ENCODE measurements at regions not wholly inside any gene's neighbourhood (a gene's known extent, or its start where the extent isn't known, plus 50 kb on each side); places are given as distances from the start of the nearest gene placed in this dataset.

GRCh38 chr2:83764447-83765005, 694.6 kb downstream of the SUCLG1 start:
- no peak for DNase-seq (ENCODE audit: low read depth in 2 of 2)
- TF ChIP-seq EZH2 (IDR thresholded peaks at IDR 0.05; ENCODE audit: low read length, missing control alignments) (no peak), CTCF (conservative IDR thresholded peaks at IDR 0.05 in 1 of 2, IDR thresholded peaks at IDR 0.05 in 1 of 2; ENCODE audit: low read depth in 1 of 2, low read length in 2 of 2) (no peak)
- Histone ChIP-seq H3K4me1 (ENCODE audit: control insufficient read depth, extremely low read depth, insufficient read depth, low read length) (no peaks in the 10 kb centered on the region), H3K9ac (ENCODE audit: insufficient read depth, low read length) (no peak overlapping the region), H3K36me3 (ENCODE audit: control insufficient read depth, insufficient read depth, low read length) (no peaks in the 10 kb centered on the region), H3K27ac (ENCODE audit: insufficient read depth, low read length) (no peak overlapping the region), H3K4me2 (ENCODE audit: extremely low read depth, insufficient read depth, low read length) (no peak overlapping the region), H3K4me3 (replicated peaks in 1 of 4; ENCODE audit: control extremely low read depth in 1 of 4, insufficient read depth in 1 of 4, low read depth in 3 of 4, low read length in 4 of 4) (no peak overlapping the region), H3K9me3 (ENCODE audit: control insufficient read depth, insufficient read depth, low read depth, low read length) (no peaks in the 10 kb centered on the region), H2AFZ (ENCODE audit: low read length) (no peak overlapping the region), H3K27me3 (ENCODE audit: control insufficient read depth, insufficient read depth, low read length) (no peaks in the 10 kb centered on the region), H4K20me1 (ENCODE audit: control insufficient read depth, extremely low read depth, insufficient read depth, low read length) (no peaks in the 10 kb centered on the region), H3K79me2 (ENCODE audit: control insufficient read depth, insufficient read depth, low read length) (no peaks in the 10 kb centered on the region)

GRCh38 chr2:83757329-83757728, 701.8 kb downstream of the SUCLG1 start:
- H2AFZ ChIP-seq (ENCODE audit: low read length) = no peak overlapping the region
- H3K27ac ChIP-seq (ENCODE audit: insufficient read depth, low read length) = no peak overlapping the region
- H3K79me2 ChIP-seq (ENCODE audit: control insufficient read depth, insufficient read depth, low read length) = no peaks in the 10 kb centered on the region
- no peak overlapping the region for H3K4me3 ChIP-seq (replicated peaks in 1 of 4; ENCODE audit: control extremely low read depth in 1 of 4, insufficient read depth in 1 of 4, low read depth in 3 of 4, low read length in 4 of 4)
- no peaks in the 10 kb centered on the region for H4K20me1 ChIP-seq (ENCODE audit: control insufficient read depth, extremely low read depth, insufficient read depth, low read length)
- no peak overlapping the region for H3K4me2 ChIP-seq (ENCODE audit: extremely low read depth, insufficient read depth, low read length)
- H3K27me3 ChIP-seq (ENCODE audit: control insufficient read depth, insufficient read depth, low read length) = no peaks in the 10 kb centered on the region
- H3K4me1 ChIP-seq (ENCODE audit: control insufficient read depth, extremely low read depth, insufficient read depth, low read length) = no peaks in the 10 kb centered on the region
- no peaks in the 10 kb centered on the region for H3K36me3 ChIP-seq (ENCODE audit: control insufficient read depth, insufficient read depth, low read length)
- DNase-seq (ENCODE audit: low read depth in 2 of 2) = no peak
- H3K9ac ChIP-seq (ENCODE audit: insufficient read depth, low read length) = no peak overlapping the region
- no peak for TF ChIP-seq CTCF (conservative IDR thresholded peaks at IDR 0.05 in 1 of 2, IDR thresholded peaks at IDR 0.05 in 1 of 2; ENCODE audit: low read depth in 1 of 2, low read length in 2 of 2)
- TF ChIP-seq EZH2 (IDR thresholded peaks at IDR 0.05; ENCODE audit: low read length, missing control alignments) = no peak
- H3K9me3 ChIP-seq (ENCODE audit: control insufficient read depth, insufficient read depth, low read depth, low read length) = no peaks in the 10 kb centered on the region

GRCh38 chr2:83756219-83756618, 702.9 kb downstream of the SUCLG1 start:
- Histone ChIP-seq H3K4me1 (ENCODE audit: control insufficient read depth, extremely low read depth, insufficient read depth, low read length) (no peaks in the 10 kb centered on the region), H3K36me3 (ENCODE audit: control insufficient read depth, insufficient read depth, low read length) (no peaks in the 10 kb centered on the region), H3K9ac (ENCODE audit: insufficient read depth, low read length) (no peak overlapping the region), H3K4me3 (replicated peaks in 1 of 4; ENCODE audit: control extremely low read depth in 1 of 4, insufficient read depth in 1 of 4, low read depth in 3 of 4, low read length in 4 of 4) (no peak overlapping the region), H3K79me2 (ENCODE audit: control insufficient read depth, insufficient read depth, low read length) (no peaks in the 10 kb centered on the region), H2AFZ (ENCODE audit: low read length) (no peak overlapping the region), H3K9me3 (ENCODE audit: control insufficient read depth, insufficient read depth, low read depth, low read length) (no peaks in the 10 kb centered on the region), H3K27ac (ENCODE audit: insufficient read depth, low read length) (no peak overlapping the region), H3K27me3 (ENCODE audit: control insufficient read depth, insufficient read depth, low read length) (no peaks in the 10 kb centered on the region), H3K4me2 (ENCODE audit: extremely low read depth, insufficient read depth, low read length) (no peak overlapping the region), H4K20me1 (ENCODE audit: control insufficient read depth, extremely low read depth, insufficient read depth, low read length) (no peaks in the 10 kb centered on the region)
- no peak for TF ChIP-seq EZH2 (IDR thresholded peaks at IDR 0.05; ENCODE audit: low read length, missing control alignments)
- TF ChIP-seq CTCF (conservative IDR thresholded peaks at IDR 0.05 in 1 of 2, IDR thresholded peaks at IDR 0.05 in 1 of 2; ENCODE audit: low read depth in 1 of 2, low read length in 2 of 2) = no peak
- DNase-seq (ENCODE audit: low read depth in 2 of 2) = no peak

Measured in fibroblast of lung (primary cell).